ENCODE measurements at regions not wholly inside any gene's neighbourhood (a gene's known extent, or its start where the extent isn't known, plus 50 kb on each side); places are given as distances from the start of the nearest gene placed in this dataset.
"Not testable (repeated sequence)": the region's sequence is repeated elsewhere in the genome, so short reads cannot be mapped to it uniquely, and the experiment has no call there.

DNA sequence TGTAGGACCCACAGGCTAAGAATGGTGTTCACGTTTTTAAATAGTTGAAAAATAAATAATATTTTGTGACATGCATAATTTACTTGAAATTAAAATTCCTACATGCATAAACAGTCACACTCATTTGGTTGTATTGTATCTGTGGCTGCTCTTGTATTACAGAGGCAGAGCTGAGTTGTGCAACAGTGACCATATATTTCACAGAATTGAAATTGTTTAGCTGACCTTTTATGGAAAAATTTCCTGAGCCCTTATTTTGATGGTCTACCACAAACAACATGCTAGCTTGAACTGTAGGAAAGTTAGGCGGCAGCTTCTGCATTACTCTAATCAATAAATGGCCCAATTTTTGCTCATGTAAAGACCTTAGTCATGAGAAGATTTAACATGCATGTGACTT, 633.4 kb upstream of the AADAT start:
- FAIRE-seq (no peak), DNase-seq (ENCODE audit: insufficient read length) (no peak)
- no peak for TF ChIP-seq TAF1 (IDR thresholded peaks at IDR 0.05; ENCODE audit: borderline replicate concordance, low read depth, low read length)

DNA sequence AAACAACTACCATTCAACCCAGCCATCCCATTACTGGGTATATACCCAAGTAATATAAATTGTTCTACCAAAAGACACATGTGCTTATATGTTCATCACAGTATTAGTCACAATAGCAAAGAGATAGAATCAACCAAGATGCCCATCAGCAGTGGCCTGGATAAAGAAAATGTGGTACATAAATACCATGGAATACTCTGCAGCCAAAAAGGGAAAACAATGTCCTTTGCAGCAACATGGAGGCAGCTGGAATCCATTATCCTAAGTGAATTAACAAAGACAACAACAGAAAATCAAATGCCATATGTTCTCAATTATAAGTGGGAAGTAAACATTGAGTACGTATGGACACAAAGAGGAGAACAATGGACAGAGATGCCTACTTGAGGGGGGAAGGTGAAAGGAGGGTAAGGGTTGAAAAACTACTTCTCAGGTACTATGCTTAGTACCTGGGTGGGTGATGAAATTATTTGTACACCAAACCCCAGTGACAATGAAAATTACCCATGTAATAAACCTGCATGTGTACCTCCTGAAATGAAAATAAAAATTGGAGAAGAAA, 632.1 kb upstream of the AADAT start:
- TF ChIP-seq POLR2AphosphoS5 (IDR thresholded peaks at IDR 0.05; ENCODE audit: low read depth, low read length) (no peak), TAF1 (IDR thresholded peaks at IDR 0.05; ENCODE audit: borderline replicate concordance, low read depth, low read length) (no peak), POLR2A (IDR thresholded peaks at IDR 0.05; ENCODE audit: low read depth, low read length) (no peak)
- FAIRE-seq (no peak), DNase-seq (ENCODE audit: insufficient read length) (no peak)

DNA sequence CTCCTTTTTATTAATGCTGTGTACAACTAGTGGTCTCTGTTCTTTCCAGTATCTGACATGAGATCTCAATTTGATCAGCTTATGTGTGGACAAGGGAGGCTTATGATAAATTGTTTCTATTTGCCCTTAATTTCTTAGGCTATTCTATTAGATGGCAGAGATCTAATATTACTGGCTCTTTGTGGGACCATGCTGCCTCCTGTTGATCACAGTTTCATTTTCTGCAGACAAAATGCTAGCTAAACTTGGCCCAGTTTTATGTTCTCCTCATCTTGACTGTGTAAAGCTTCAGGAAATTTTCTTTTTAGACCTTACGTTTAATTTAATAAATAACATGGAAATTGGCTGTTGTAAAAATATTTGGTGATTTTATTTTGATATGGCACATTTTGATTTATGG, 627.1 kb upstream of the AADAT start:
- TF ChIP-seq POLR2AphosphoS5 (IDR thresholded peaks at IDR 0.05; ENCODE audit: low read depth, low read length) (no peak), TAF1 (IDR thresholded peaks at IDR 0.05; ENCODE audit: borderline replicate concordance, low read depth, low read length) (no peak), POLR2A (IDR thresholded peaks at IDR 0.05; ENCODE audit: low read depth, low read length) (no peak)
- DNase-seq (ENCODE audit: insufficient read length) (no peak), FAIRE-seq (no peak)

DNA sequence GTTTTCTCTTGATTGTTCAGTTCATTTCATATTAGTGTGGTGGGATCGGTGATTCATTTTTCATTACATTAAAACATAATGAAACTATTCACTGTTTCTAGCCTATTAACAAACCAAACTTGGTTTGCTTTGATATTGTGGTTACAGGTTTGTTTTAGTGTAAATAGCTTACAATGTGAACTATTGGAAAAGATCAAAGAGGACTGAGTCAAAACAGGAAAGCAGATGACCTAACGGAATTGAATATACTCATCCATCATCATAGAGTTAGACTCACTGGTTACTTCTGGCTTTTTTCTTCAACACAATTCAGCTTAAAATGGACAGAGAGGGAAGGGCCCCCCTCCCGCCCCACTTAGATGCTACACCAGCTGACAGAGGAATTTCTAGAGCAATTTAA, 616.2 kb upstream of the AADAT start:
- no peak for TF ChIP-seq TAF1 (IDR thresholded peaks at IDR 0.05; ENCODE audit: borderline replicate concordance, low read depth, low read length)
- no peak for TF ChIP-seq POLR2A (IDR thresholded peaks at IDR 0.05; ENCODE audit: low read depth, low read length)
- no peak for TF ChIP-seq POLR2AphosphoS5 (IDR thresholded peaks at IDR 0.05; ENCODE audit: low read depth, low read length)
- DNase-seq (ENCODE audit: insufficient read length), result no peak
- no peak for FAIRE-seq

DNA sequence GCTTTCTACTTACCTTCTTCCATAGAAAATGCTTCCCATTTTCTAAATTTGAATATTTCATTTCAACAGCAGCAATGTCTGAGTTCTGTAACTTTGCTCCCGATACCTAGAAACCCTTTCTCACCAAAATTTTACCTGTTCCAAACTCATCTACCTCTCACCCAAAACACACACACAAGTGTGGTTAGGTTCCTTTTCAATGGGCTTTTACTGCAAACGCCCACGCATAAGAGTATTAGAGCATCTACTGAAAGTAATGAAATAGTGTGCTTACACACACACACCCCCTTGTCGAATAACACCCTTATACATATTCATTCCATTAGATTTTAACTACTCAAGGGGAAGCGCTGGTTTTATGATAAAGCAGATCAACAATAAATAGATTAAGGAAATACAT, 610.3 kb upstream of the AADAT start:
- TF ChIP-seq POLR2A (IDR thresholded peaks at IDR 0.05; ENCODE audit: low read depth, low read length) (no peak), POLR2AphosphoS5 (IDR thresholded peaks at IDR 0.05; ENCODE audit: low read depth, low read length) (no peak), TAF1 (IDR thresholded peaks at IDR 0.05; ENCODE audit: borderline replicate concordance, low read depth, low read length) (no peak)
- FAIRE-seq, result no peak
- no peak for DNase-seq (ENCODE audit: insufficient read length)

DNA sequence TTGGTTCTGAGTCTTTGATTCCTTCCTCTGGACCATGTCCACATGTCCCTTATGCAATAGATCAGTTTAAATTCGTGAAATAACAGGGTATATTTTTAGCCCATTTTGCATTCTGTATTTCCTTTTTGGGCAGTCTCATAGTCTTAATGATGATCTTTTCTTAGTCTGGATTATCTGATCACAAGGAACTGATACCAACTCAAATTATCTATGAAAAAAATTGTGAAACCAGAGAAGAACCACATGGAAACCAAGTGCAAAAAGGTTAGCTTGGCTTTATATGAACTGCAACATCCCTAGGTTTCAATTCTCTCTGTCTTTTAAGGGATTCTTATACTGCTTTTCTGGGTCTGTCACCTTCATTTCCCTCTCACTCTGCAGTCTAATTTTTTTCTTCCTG, 608.6 kb upstream of the AADAT start:
- DNase-seq (ENCODE audit: insufficient read length) (no peak), FAIRE-seq (no peak)
- TF ChIP-seq POLR2A (IDR thresholded peaks at IDR 0.05; ENCODE audit: low read depth, low read length) (no peak), TAF1 (IDR thresholded peaks at IDR 0.05; ENCODE audit: borderline replicate concordance, low read depth, low read length) (no peak), POLR2AphosphoS5 (IDR thresholded peaks at IDR 0.05; ENCODE audit: low read depth, low read length) (no peak)

DNA sequence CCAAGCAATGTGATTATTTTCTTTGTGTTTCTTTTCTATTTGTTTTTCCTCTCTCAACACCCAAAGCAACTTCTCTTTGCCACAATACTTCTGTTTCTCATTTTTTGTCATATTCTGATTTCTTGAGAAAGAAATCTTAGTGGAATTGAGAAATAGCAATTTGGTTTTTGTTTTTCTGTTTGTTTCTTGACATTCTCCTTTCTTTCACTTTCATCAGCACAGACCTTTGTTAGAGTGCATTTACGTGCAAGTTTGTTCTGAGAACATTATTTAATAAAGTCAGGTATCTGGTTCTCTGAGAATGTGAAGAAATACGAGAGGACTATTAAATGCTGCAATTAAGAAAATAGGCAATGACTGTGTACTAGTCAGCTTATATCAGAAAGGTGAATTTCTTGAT, 608.1 kb upstream of the AADAT start:
- TF ChIP-seq POLR2A (IDR thresholded peaks at IDR 0.05; ENCODE audit: low read depth, low read length), result no peak
- TF ChIP-seq POLR2AphosphoS5 (IDR thresholded peaks at IDR 0.05; ENCODE audit: low read depth, low read length), result no peak
- TF ChIP-seq TAF1 (IDR thresholded peaks at IDR 0.05; ENCODE audit: borderline replicate concordance, low read depth, low read length), result no peak
- FAIRE-seq (peak; percentile 67), DNase-seq (ENCODE audit: insufficient read length) (no peak)

DNA sequence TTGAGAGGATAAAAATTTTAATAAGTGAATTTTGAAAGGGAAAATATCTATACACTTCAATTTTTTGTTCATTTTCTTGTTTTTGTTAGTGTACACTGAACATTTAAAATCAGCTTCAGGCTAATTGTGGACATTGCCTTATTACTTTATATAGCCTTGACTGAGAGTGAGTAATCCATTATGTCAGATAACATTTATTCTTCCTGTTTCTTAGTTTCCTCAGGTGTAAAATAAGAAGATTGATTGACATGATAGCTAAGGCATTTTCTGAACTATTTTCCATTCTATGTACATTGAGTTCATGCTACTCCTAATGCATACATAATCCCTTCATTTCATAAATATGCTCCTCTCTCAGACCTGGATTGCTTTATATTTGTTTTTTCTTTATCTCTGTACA, 607.3 kb upstream of the AADAT start:
- FAIRE-seq (peak; percentile 9), DNase-seq (ENCODE audit: insufficient read length) (no peak)
- TF ChIP-seq TAF1 (IDR thresholded peaks at IDR 0.05; ENCODE audit: borderline replicate concordance, low read depth, low read length) (no peak), POLR2A (IDR thresholded peaks at IDR 0.05; ENCODE audit: low read depth, low read length) (no peak), POLR2AphosphoS5 (IDR thresholded peaks at IDR 0.05; ENCODE audit: low read depth, low read length) (no peak)

DNA sequence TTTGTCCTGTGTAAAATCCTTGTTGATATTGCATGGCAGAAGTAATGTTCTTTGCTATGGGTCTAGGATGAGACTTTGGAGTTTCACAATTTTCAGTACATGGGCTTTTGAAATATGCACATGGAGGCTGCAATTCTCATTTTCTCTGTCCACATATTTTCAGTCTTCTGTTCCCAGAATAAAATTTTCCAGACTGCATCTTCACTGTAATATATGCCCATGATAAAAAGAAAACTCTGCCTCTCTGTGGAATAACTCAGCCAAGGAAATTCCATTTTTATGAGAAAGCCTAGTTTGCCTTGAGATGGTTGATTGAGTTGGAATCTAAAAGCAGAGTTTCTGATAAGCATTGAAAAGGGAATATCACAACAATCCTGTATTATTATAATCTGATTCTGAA, 601.4 kb upstream of the AADAT start:
- FAIRE-seq, result no peak
- no peak for DNase-seq (ENCODE audit: insufficient read length)
- TF ChIP-seq POLR2A (IDR thresholded peaks at IDR 0.05; ENCODE audit: low read depth, low read length) (no peak), TAF1 (IDR thresholded peaks at IDR 0.05; ENCODE audit: borderline replicate concordance, low read depth, low read length) (no peak), POLR2AphosphoS5 (IDR thresholded peaks at IDR 0.05; ENCODE audit: low read depth, low read length) (no peak)

DNA sequence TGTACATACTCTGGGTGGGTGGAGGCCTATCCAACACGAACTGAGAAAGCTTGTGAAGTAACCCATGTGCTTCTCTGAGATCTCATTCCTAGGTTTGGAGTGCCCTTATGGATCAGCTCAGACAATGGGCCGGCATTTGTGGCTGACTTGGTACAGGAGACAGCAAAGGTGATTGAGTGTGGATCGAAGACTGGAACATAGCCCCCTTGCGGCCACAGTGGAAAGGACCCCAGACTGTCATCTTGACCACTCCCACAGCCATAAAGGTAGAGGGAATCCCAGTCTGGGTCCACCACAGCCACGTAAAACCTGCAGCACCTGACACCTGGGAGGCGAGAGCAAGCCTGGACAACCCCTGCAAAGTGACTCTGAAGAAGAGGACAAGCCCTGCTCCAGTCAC, 598.0 kb upstream of the AADAT start:
- DNase-seq (ENCODE audit: insufficient read length) (no peak), FAIRE-seq (no peak)
- TF ChIP-seq POLR2AphosphoS5 (IDR thresholded peaks at IDR 0.05; ENCODE audit: low read depth, low read length) (no peak), POLR2A (IDR thresholded peaks at IDR 0.05; ENCODE audit: low read depth, low read length) (no peak), TAF1 (IDR thresholded peaks at IDR 0.05; ENCODE audit: borderline replicate concordance, low read depth, low read length) (no peak)

DNA sequence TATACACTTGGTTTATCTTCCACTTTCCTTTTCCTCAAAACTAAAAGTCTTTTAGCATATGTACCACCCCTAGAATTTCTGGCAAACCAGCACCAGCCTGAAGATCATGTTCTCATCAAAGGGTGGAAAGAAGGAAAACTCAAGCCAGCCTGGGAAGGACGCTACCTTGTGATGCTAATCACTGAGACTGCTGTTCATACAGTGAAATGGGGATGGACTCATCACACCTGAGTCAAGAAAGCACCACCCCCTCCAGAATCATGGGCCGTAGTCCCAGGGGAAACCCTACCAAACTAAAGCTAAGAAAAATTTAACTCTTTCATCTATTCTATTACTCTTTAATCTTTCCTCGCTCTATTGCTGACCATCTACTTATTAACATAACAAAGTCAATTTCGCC, 595.9 kb upstream of the AADAT start:
- not testable (repeated sequence) for FAIRE-seq; DNase-seq (ENCODE audit: insufficient read length)

DNA sequence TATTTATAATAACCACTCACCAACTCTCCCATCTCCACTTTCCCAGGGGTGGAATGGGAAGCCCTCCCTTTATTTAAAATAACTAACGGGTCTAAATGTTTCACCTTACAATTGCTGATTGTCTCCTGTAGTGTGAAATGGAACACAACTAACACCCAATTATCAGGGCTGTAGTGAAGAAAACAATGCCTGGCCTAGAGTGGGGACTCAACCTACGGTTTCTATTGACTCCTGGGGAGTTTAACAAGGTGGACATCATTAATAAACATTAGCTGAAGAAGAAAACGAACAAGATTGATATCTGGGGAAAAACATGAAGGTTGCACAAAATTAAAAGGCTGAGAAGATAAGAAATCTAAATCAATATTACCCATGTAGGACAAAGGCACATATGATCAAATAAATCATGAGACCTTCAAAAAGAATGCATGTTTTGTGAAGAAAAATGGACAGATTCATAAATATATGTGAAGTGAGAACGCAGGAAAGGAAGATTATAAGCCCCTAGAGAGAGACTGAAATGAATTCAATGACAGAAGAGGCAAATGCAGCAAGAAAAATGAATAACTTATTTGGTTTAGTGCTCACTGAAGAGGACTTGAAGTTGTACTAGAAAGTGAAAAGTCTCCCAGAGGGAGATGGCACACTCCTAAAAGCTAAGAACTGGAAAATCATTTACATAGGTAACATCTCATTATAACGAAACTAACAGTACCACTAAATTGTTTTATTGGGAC, 593.0 kb upstream of the AADAT start:
- TF ChIP-seq POLR2AphosphoS5 (IDR thresholded peaks at IDR 0.05; ENCODE audit: low read depth, low read length), result no peak
- no peak for TF ChIP-seq TAF1 (IDR thresholded peaks at IDR 0.05; ENCODE audit: borderline replicate concordance, low read depth, low read length)
- no peak for TF ChIP-seq POLR2A (IDR thresholded peaks at IDR 0.05; ENCODE audit: low read depth, low read length)
- no peak for DNase-seq (ENCODE audit: insufficient read length)
- no peak for FAIRE-seq

DNA sequence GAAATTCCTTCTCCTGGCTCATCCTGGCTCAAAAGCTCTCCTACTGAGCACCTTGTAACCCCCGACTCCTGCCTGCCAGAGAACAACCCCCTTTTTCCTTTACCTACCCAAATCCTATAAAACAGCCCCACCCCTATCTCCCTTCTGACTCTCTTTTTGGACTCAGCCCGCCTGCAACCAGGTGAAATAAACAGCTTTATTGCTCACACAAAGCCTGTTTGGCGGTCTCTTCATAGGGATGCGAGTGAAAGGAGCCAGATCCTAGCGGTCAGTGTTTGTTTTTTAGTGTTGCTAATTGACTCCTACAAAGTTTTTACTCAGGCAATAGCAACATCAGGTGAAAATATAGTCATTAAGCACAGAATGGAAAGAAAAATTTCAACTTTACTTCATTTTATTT, 592.3 kb upstream of the AADAT start:
- DNase-seq (ENCODE audit: insufficient read length); FAIRE-seq: not testable (repeated sequence)
